MV-4-11 (cell line): ENCODE measurements at regions not wholly inside any gene's neighbourhood (a gene's known extent, or its start where the extent isn't known, plus 50 kb on each side); places are given as distances from the start of the nearest gene placed in this dataset.
"Not testable (repeated sequence)": the region's sequence is repeated elsewhere in the genome, so short reads cannot be mapped to it uniquely, and the experiment has no call there.

Source experiments
- DNase-seq: peaks from one replicate; lab custom pipeline; 2025; lab: John Stamatoyannopoulos, UW

- no peak for DNase-seq
Observed at GRCh38 chr11:71153005-71153390, 99.4 kb downstream of the SHANK2 start.

GRCh38 chr11:71152312-71153004 is 99.9 kb downstream of the SHANK2 start:
- not testable (repeated sequence) for DNase-seq

GRCh38 chr11:71151561-71151960 is 100.8 kb downstream of the SHANK2 start:
- DNase-seq, result no peak

- DNase-seq, result no peak
Observed at GRCh38 chr11:71150859-71151258, 101.5 kb downstream of the SHANK2 start.

- no peak for DNase-seq
Observed at GRCh38 chr11:71148716-71149115, 103.7 kb downstream of the SHANK2 start.

GRCh38 chr11:71147331-71147730 is 105.0 kb downstream of the SHANK2 start:
- no peak for DNase-seq

GRCh38 chr11:71146846-71147245 is 105.5 kb downstream of the SHANK2 start:
- no peak for DNase-seq

- DNase-seq, result no peak
Observed at GRCh38 chr11:71145988-71146824, 106.2 kb downstream of the SHANK2 start.

GRCh38 chr11:71145368-71145767 is 107.0 kb downstream of the SHANK2 start:
- no peak for DNase-seq

GRCh38 chr11:71144736-71145135 is 107.6 kb downstream of the SHANK2 start:
- DNase-seq, result no peak

GRCh38 chr11:71144010-71144409 is 108.4 kb downstream of the SHANK2 start:
- DNase-seq, result no peak

GRCh38 chr11:71140206-71140919 is 112.0 kb downstream of the SHANK2 start:
- no peak for DNase-seq

- DNase-seq, result no peak
Observed at GRCh38 chr11:71139516-71140205, 112.7 kb downstream of the SHANK2 start.

- DNase-seq, result no peak
Observed at GRCh38 chr11:71138737-71139425, 113.5 kb downstream of the SHANK2 start.

- DNase-seq, result no peak
Observed at GRCh38 chr11:71137376-71137775, 115.0 kb downstream of the SHANK2 start.

- no peak for DNase-seq
Observed at GRCh38 chr11:71136095-71136845, 116.1 kb downstream of the SHANK2 start.

GRCh38 chr11:71135112-71135511 is 117.3 kb downstream of the SHANK2 start:
- DNase-seq, result no peak

- no peak for DNase-seq
Observed at GRCh38 chr11:71133946-71134345, 118.4 kb downstream of the SHANK2 start.

GRCh38 chr11:71131861-71132260 is 120.5 kb downstream of the SHANK2 start:
- DNase-seq, result no peak

GRCh38 chr11:71130106-71130505 is 122.3 kb downstream of the SHANK2 start:
- DNase-seq, result no peak

GRCh38 chr11:71129624-71130023 is 122.8 kb downstream of the SHANK2 start:
- DNase-seq, result peak; percentile 84
